H9 (cell line): ENCODE measurements at regions not wholly inside any gene's neighbourhood (a gene's known extent, or its start where the extent isn't known, plus 50 kb on each side); places are given as distances from the start of the nearest gene placed in this dataset.

Source experiments
- DNase-seq: peaks from one replicate; pipeline ENCODE4 v3.0.0-alpha.2; 2017
- H2AFZ ChIP-seq: one replicate; pipeline ENCODE4 v1.6.1; 2013; ENCODE audit warnings: mild to moderate bottlenecking, low read length, control low read depth, moderate library complexity
- H2AK5ac ChIP-seq: 2 replicates; pipeline ENCODE4 v1.6.1; 2013; ENCODE audit warnings: low read length, control low read depth, mixed read lengths; ENCODE audit not compliant: insufficient read length
- H2BK120ac ChIP-seq: one replicate; pipeline ENCODE4 v1.6.1; 2013; ENCODE audit warnings: low read depth, mild to moderate bottlenecking, low read length, control low read depth, inconsistent platforms; ENCODE audit not compliant: poor library complexity, severe bottlenecking
- H2BK12ac ChIP-seq: 2 replicates; pipeline ENCODE4 v1.6.1; 2013; ENCODE audit warnings: low read length, control low read depth, mixed read lengths, low read depth; ENCODE audit not compliant: insufficient read length
- H2BK15ac ChIP-seq: 2 replicates; pipeline ENCODE4 v1.6.1; 2013; ENCODE audit warnings: low read depth, low read length, control low read depth
- H2BK20ac ChIP-seq: one replicate; pipeline ENCODE4 v1.6.1; 2013; ENCODE audit warnings: low read depth, mild to moderate bottlenecking, low read length, control low read depth, inconsistent platforms; ENCODE audit not compliant: poor library complexity, severe bottlenecking
- H2BK5ac ChIP-seq: 2 replicates; pipeline ENCODE4 v1.6.1; 2013; ENCODE audit warnings: low read length, control low read depth, mixed read lengths; ENCODE audit not compliant: insufficient read length
- H3K14ac ChIP-seq: 2 replicates; pipeline ENCODE4 v1.6.1; 2013; ENCODE audit warnings: low read length, control low read depth; ENCODE audit not compliant: insufficient read depth
- H3K18ac ChIP-seq: 2 replicates; pipeline ENCODE4 v1.6.1; 2013; ENCODE audit warnings: low read depth, mild to moderate bottlenecking, mixed read lengths, low read length, control low read depth; ENCODE audit not compliant: insufficient read length
- H3K23ac ChIP-seq: 2 replicates; pipeline ENCODE4 v1.6.1; 2013; ENCODE audit warnings: low read length, control low read depth, mixed read lengths, low read depth; ENCODE audit not compliant: insufficient read length
- H3K23me2 ChIP-seq: 2 replicates; pipeline ENCODE4 v1.6.1; 2013; ENCODE audit warnings: low read depth, mild to moderate bottlenecking, mixed read lengths, low read length, control low read depth; ENCODE audit not compliant: insufficient read length, poor library complexity, severe bottlenecking
- H3K27ac ChIP-seq: 2 replicates; pipeline ENCODE4 v1.5.1; 2013; ENCODE audit warnings: low read length, control low read depth, mixed read lengths, low read depth; ENCODE audit not compliant: insufficient read length
- H3K27me3 ChIP-seq: 2 replicates; pipeline ENCODE4 v1.6.1; 2013; ENCODE audit warnings: low read length, control low read depth, inconsistent platforms; ENCODE audit not compliant: insufficient read depth
- H3K4ac ChIP-seq: 2 replicates; pipeline ENCODE4 v1.6.1; 2013; ENCODE audit warnings: low read depth, mild to moderate bottlenecking, control low read depth, inconsistent platforms, low read length, moderate library complexity
- H3K4me1 ChIP-seq: 2 replicates; pipeline ENCODE4 v1.6.1; 2013; ENCODE audit warnings: low read length, control low read depth, inconsistent platforms; ENCODE audit not compliant: insufficient read depth
- H3K4me2 ChIP-seq: 2 replicates; pipeline ENCODE4 v1.6.1; 2013; ENCODE audit warnings: low read length, control low read depth, mixed read lengths; ENCODE audit not compliant: insufficient read length, insufficient read depth
- H3K56ac ChIP-seq: 2 replicates; pipeline ENCODE4 v1.6.1; 2013; ENCODE audit warnings: low read depth, mild to moderate bottlenecking, mixed read lengths, low read length, control low read depth; ENCODE audit not compliant: insufficient read length
- H3K79me1 ChIP-seq: 2 replicates; pipeline ENCODE4 v1.6.1; 2013; ENCODE audit warnings: low read depth, mild to moderate bottlenecking, moderate library complexity, low read length, control low read depth, inconsistent platforms; ENCODE audit not compliant: insufficient read depth, poor library complexity, severe bottlenecking
- H3K79me2 ChIP-seq: 2 replicates; pipeline ENCODE4 v1.6.1; 2013; ENCODE audit warnings: low read length, control low read depth, inconsistent platforms; ENCODE audit not compliant: insufficient read depth
- H3K9ac ChIP-seq: 2 replicates; pipeline ENCODE4 v1.6.1; 2013; ENCODE audit warnings: low read length, control low read depth, mixed read lengths; ENCODE audit not compliant: insufficient read length; ENCODE audit errors: extremely low read depth
- H3K9me3 ChIP-seq: one replicate; pipeline ENCODE4 v1.6.1; 2013; ENCODE audit warnings: low read depth, low read length, inconsistent platforms; ENCODE audit not compliant: control insufficient read depth
- H3T11ph ChIP-seq: one replicate; pipeline ENCODE4 v1.6.1; 2013; ENCODE audit warnings: mild to moderate bottlenecking, low read length, control low read depth, inconsistent platforms
- H4K20me1 ChIP-seq: one replicate; pipeline ENCODE4 v1.6.1; 2013; ENCODE audit not compliant: control insufficient read depth, insufficient read length, insufficient read depth
- H4K5ac ChIP-seq: 2 replicates; pipeline ENCODE4 v1.6.1; 2013; ENCODE audit warnings: low read depth, mild to moderate bottlenecking, mixed read lengths, low read length, control low read depth; ENCODE audit not compliant: insufficient read length
- H4K8ac ChIP-seq: replicated peaks from 2 replicates; pipeline ENCODE4 v1.6.1; 2013; ENCODE audit warnings: low read length, control low read depth, mixed read lengths, low read depth; ENCODE audit not compliant: insufficient read length
- H4K91ac ChIP-seq: 2 replicates; pipeline ENCODE4 v1.6.1; 2013; ENCODE audit warnings: low read depth, mild to moderate bottlenecking, moderate library complexity, mixed read lengths, low read length, control low read depth; ENCODE audit not compliant: insufficient read length
- H3K27ac Mint-ChIP-seq, 3 experiments: 2 replicates in 2 of 3; 3 replicates in 1 of 3; pipeline ENCODE4 v1.8.0; 2020 to 2021; ENCODE audit warnings: mixed read lengths in 3 of 3, mild to moderate bottlenecking in 1 of 3, moderate library complexity in 1 of 3
- H3K27me3 Mint-ChIP-seq: 2 replicates; pipeline ENCODE4 v1.8.0; 2021; ENCODE audit warnings: low read depth, mild to moderate bottlenecking, moderate library complexity, mixed read lengths
- H3K36me3 Mint-ChIP-seq, 3 experiments: 2 replicates in 2 of 3; 3 replicates in 1 of 3; pipeline ENCODE4 v1.8.0; 2020 to 2021; ENCODE audit warnings: low read depth in 3 of 3, mixed read lengths in 3 of 3; ENCODE audit not compliant: insufficient read depth in 1 of 3
- H3K4me1 Mint-ChIP-seq, 2 experiments: 2 replicates each; pipeline ENCODE4 v1.8.0; 2020; ENCODE audit warnings: mixed read lengths in 2 of 2
- H3K4me3 Mint-ChIP-seq, 2 experiments: 2 replicates in 1 of 2; 3 replicates in 1 of 2; pipeline ENCODE4 v1.8.0; 2020 to 2021; ENCODE audit warnings: mild to moderate bottlenecking in 2 of 2, mixed read lengths in 2 of 2, moderate library complexity in 1 of 2
- H3K9me3 Mint-ChIP-seq, 2 experiments: 2 replicates in 1 of 2; 3 replicates in 1 of 2; pipeline ENCODE4 v1.8.0; 2020; ENCODE audit warnings: mild to moderate bottlenecking in 2 of 2, mixed read lengths in 2 of 2, moderate library complexity in 1 of 2
- CTCF ChIP-seq: fragments of 200-600 bp; sonication (generic); conservative IDR thresholded peaks from 3 replicates; pipeline ENCODE4 v1.8.0; 2021; ENCODE audit warnings: antibody characterized with exemption, mild to moderate bottlenecking
- WGBS: extraction: QIAGEN DNeasy Blood & Tissue Kit; methylation state at CpG from one replicate; pipeline ENCODE4 v1.1.7; 2013; ENCODE audit warnings: missing lambda C conversion rate, low lambda C conversion rate, mixed read lengths; ENCODE audit not compliant: insufficient read length; ENCODE audit errors: extremely low coverage; 5-methylcytosine and 5-hydroxymethylcytosine counted together

- Histone ChIP-seq H3K14ac (no peak overlapping the region), H3K18ac (no peak overlapping the region), H2BK20ac (no peak overlapping the region), H2AK5ac (no peak overlapping the region), H4K91ac (no peak overlapping the region), H2BK120ac (no peak overlapping the region), H3K4ac (no peak overlapping the region), H2BK15ac (no peak overlapping the region), H2BK12ac (no peak overlapping the region), H3K9ac (no peak overlapping the region), H3K56ac (no peak overlapping the region), H4K20me1 (no peaks in the 10 kb centered on the region), H2BK5ac (no peak overlapping the region), H4K5ac (no peak overlapping the region), H3T11ph (no peak overlapping the region), H3K23ac (no peak overlapping the region), H3K79me1 (no peaks in the 10 kb centered on the region), H4K8ac (no peak overlapping the region), H2AFZ (no peak overlapping the region), H3K23me2 (no peaks in the 10 kb centered on the region), H3K4me1 (no peaks in the 10 kb centered on the region; the same call in 1 of the 2 replicates), H3K27ac (no peak overlapping the region), H3K79me2 (no peaks in the 10 kb centered on the region), H3K27me3 (no peaks in the 10 kb centered on the region), H3K9me3 (no peaks in the 10 kb centered on the region), H3K4me2 (no peak overlapping the region)
- Mint-ChIP-seq H3K27ac (no peak overlapping the region), H3K36me3 (no peaks in the 10 kb centered on the region), H3K4me3 (no peak overlapping the region), H3K27me3 (peaks cover 1% of the 10 kb centered on the region; the same call in 1 of the 2 replicates), H3K9me3 (no peaks in the 10 kb centered on the region), H3K4me1 (peaks cover 27 to 28% of the 10 kb centered on the region in 2 experiments)
- DNase-seq = no peak
- TF ChIP-seq CTCF = no peak
- WGBS = no CpG with 5 or more reads among the region's 1 CpG
These were observed 191.7 kb downstream of the TMX1 start for GRCh38 chr14:51431741-51432140.
